ENCODE measurements at regions not wholly inside any gene's neighbourhood (a gene's known extent, or its start where the extent isn't known, plus 50 kb on each side); places are given as distances from the start of the nearest gene placed in this dataset.

- Histone ChIP-seq H3K9me3 (peaks cover 0 to 21% (median 4%) of the 10 kb centered on the region in 11 donors), H3K4me3 (no peak overlapping the region), H3K4me1 (no peaks in the 10 kb centered on the region), H3K27ac (no peak overlapping the region), H3K36me3 (no peaks in the 10 kb centered on the region), H3K27me3 (no peaks in the 10 kb centered on the region)
- WGBS, 2 donors, result 35 to 43% methylated on average over 3 of the region's 3 CpGs
- ATAC-seq, result no peak
- TF ChIP-seq CTCF (IDR thresholded peaks at IDR 0.05), result no peak
- no peak for DNase-seq
- intact Hi-C loops (cut with DNase I), result no loop called here
Observed at GRCh38 chr2:34627003-34627402, 1027.9 kb upstream of the FAM98A start.

- TF ChIP-seq CTCF (IDR thresholded peaks at IDR 0.05), result no peak
- ATAC-seq (no peak), DNase-seq (no peak)
- 93 to 97% methylated on average over 3 of the region's 4 CpGs for WGBS, 2 donors
- intact Hi-C loops (cut with DNase I), result no loop called here
- no peaks in the 10 kb centered on the region for H3K36me3 ChIP-seq
- no peaks in the 10 kb centered on the region for H3K27me3 ChIP-seq
- H3K27ac ChIP-seq, result no peak overlapping the region
- H3K9me3 ChIP-seq, result peaks cover 0 to 8% (median 0%) of the 10 kb centered on the region in 11 donors
- H3K4me3 ChIP-seq, result no peak overlapping the region
- H3K4me1 ChIP-seq, result no peaks in the 10 kb centered on the region
Observed at GRCh38 chr2:34604164-34604563, 1005.1 kb upstream of the FAM98A start.

GRCh38 chr2:34602262-34602661 is 1003.2 kb upstream of the FAM98A start:
- ATAC-seq, result no peak

GRCh38 chr2:34601561-34601960 is 1002.5 kb upstream of the FAM98A start:
- WGBS, 2 donors, result 71 to 72% methylated on average over 2 of the region's 2 CpGs
- no peak overlapping the region for H3K4me3 ChIP-seq
- intact Hi-C loops (cut with DNase I), result no loop called here
- no peaks in the 10 kb centered on the region for H3K36me3 ChIP-seq
- no peak overlapping the region for H3K27ac ChIP-seq
- H3K9me3 ChIP-seq, result no peaks in the 10 kb centered on the region
- no peaks in the 10 kb centered on the region for H3K4me1 ChIP-seq
- H3K27me3 ChIP-seq, result no peaks in the 10 kb centered on the region
- ATAC-seq (no peak), DNase-seq (no peak)
- no peak for TF ChIP-seq CTCF (IDR thresholded peaks at IDR 0.05)

More at GRCh38 chr2:34602262-34602661, 1003.2 kb upstream of the FAM98A start:
- H3K36me3 ChIP-seq, result no peaks in the 10 kb centered on the region
- H3K4me3 ChIP-seq, result no peak overlapping the region
- H3K4me1 ChIP-seq, result no peaks in the 10 kb centered on the region
- 58 to 64% methylated on average over 3 of the region's 3 CpGs for WGBS, 2 donors
- no peak for TF ChIP-seq CTCF (IDR thresholded peaks at IDR 0.05)
- H3K27ac ChIP-seq, result no peak overlapping the region
- H3K9me3 ChIP-seq, result no peaks in the 10 kb centered on the region
- no peak for DNase-seq
- intact Hi-C loops (cut with DNase I), result no loop called here
- H3K27me3 ChIP-seq, result no peaks in the 10 kb centered on the region

Data from heart right ventricle (tissue), 16 donors.